HG02571 (cell line): ENCODE measurements at regions not wholly inside any gene's neighbourhood (a gene's known extent, or its start where the extent isn't known, plus 50 kb on each side); places are given as distances from the start of the nearest gene placed in this dataset.

Source experiments
- ATAC-seq: cut with Tn5 transposase; IDR thresholded peaks from one replicate; pipeline ENCODE4 v1.9.1; 2021; ENCODE audit warnings: mild to moderate bottlenecking, moderate library complexity; ENCODE audit not compliant: unreplicated experiment

DNA sequence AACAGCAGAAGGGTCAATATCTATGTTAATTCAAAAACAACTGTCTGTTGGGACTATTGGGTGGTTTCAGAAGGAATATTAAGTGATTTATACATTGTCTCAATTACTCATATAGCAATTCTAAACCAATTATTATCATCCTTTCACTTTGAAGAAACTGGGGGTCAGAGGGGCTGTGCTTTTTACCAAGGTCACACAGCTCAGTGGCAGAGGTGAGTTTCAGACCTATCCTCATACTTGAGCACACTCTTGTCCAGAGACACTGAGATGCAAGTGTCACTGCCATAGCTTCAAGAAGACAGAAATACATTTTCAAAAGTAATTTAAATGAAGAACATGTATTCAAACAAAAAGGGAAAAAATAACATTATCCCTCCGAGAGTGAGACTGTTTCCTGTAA, 195.3 kb downstream of the ARL4A start:
- no peak for ATAC-seq

GRCh38 chr7:12884033-12884432, 196.6 kb downstream of the ARL4A start:
- no peak for ATAC-seq

GRCh38 chr7:12884856-12885440, 197.5 kb downstream of the ARL4A start:
- no peak for ATAC-seq

DNA sequence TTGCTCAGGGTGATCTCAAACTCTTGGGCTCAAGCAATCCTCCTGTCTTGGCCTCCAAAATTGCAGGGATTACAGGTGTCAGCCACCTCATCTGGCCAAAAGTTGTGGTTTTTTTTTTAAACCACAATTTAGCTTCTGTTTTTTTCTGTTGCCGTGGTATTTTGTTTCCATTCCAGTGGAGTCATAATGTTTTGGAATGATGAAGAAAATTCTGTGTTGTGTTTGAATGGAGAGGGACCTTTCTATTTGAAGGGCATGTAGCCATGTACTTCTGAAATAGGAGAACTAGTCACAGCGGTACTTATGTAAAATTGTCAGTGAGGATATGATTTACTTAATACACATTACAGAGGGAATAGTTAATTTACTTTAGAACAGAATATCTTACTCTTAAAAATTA, 201.3 kb downstream of the ARL4A start:
- no peak for ATAC-seq

DNA sequence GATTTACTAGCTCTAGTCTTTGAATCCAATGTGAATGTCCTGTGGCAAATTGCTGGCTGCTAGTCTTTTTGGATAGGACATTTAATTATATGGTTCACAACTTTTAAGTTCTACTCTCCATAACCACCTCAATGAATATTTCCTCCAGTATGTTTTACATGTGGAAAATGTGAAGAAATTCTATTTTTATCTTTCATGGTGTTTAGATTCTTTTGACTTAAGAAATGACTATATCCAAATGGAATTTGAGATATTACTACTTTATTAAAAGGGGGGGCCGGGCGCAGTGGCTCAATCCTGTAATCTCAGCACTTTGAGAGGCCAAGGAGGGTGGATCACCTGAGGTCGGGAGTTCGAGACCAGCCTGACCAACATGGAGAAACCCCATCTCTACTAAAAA, 202.0 kb downstream of the ARL4A start:
- no peak for ATAC-seq

DNA sequence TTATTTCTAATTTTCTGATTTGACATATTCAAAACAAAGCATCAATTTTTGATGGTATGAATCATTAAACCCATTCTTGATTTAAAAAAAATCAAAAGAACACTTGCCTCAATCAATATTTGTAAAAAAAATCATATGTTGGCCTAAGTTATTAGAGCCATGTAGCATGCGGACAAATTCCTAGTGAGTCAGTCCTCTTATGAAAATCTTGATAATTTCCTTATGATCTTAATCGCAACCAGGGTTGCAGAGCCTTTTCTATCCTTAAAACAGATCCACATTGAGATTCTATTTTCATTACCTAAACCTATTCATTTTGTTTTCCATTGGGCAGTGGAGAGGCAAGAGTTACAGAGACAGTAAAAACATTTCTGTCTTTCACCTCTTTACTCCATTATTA, 203.2 kb downstream of the ARL4A start:
- ATAC-seq = no peak

GRCh38 chr7:12893292-12893691, 205.9 kb downstream of the ARL4A start:
- no peak for ATAC-seq

- no peak for ATAC-seq
Measured at GRCh38 chr7:12895296-12895695, 207.9 kb downstream of the ARL4A start.

DNA sequence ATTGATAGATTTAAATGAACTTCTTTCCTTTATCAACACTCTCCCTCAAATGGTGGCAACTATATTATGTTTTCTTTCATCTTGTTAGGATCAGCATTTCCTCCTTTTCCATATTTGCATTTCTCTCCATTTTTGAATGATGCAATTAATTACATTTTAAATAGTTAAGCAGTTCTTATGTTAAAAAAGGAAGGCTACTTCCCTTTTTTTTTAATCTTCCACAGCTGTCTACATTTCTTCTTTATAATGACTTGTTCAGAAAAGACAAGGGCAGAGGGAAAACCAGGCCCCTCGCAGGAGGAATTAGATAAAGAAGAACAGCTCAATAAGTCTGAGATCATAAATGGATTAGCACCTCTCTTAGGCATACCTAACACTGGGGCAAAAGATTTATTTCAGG, 208.9 kb downstream of the ARL4A start:
- ATAC-seq = no peak

GRCh38 chr7:12898004-12898403, 210.6 kb downstream of the ARL4A start:
- no peak for ATAC-seq

DNA sequence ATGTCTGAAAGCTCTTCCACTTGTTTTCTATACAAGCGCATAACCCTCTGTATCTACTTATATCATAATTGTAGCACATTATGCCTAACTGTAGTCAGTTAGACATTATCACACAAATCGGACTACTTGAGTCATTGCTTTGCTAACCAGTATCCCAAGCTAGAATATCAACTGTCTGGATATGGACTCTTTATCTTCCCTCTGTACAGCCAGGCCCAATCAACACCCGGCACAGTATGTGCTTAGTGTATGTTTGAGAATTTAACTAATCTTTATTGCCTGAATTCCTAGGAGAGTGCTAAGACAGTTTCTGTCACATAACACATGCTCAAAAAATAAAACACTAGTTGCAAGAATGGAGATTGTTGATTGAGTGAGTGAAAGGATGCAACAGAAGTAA, 211.2 kb downstream of the ARL4A start:
- no peak for ATAC-seq

DNA sequence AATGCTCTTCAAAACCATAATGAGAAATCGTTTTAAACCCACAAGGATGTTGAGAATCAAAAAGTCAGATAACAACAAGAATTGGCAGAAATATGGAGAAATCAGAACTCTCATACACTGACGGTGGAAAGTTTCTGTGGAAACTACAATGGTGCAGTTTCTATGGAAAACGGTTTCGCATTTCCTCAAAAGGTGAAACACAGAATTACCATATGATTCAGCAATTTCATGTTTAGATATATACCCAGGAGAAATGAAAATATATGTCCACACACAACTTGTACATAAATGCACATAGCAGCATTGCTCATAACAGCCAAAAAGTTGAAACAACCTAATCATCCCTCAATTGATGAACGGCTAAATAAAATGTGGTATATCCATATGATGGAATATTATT, 218.2 kb downstream of the ARL4A start:
- ATAC-seq = no peak

DNA sequence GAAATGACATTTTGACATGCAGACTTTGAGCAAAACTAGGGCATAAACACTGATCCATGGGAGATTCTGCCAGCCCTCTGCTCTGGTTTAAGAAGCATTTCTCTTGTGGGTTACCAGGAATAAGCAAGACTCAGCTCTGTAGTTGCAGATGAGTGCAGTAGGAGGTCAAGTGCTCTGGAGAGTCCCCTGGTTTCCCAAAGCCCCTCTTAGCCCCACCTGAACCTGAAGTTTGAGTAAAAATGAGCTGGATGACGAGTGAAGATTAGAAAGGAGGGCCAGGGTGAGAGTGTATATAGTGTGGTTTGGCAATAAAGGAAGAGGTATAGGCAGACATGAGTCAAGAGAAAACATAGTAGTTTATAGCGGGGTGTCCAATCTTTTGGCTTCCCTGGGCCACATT, 220.3 kb downstream of the ARL4A start:
- no peak for ATAC-seq

GRCh38 chr7:12909483-12909882, 222.1 kb downstream of the ARL4A start:
- no peak for ATAC-seq

- ATAC-seq = no peak
Measured at GRCh38 chr7:12911053-12911452, 223.6 kb downstream of the ARL4A start.

DNA sequence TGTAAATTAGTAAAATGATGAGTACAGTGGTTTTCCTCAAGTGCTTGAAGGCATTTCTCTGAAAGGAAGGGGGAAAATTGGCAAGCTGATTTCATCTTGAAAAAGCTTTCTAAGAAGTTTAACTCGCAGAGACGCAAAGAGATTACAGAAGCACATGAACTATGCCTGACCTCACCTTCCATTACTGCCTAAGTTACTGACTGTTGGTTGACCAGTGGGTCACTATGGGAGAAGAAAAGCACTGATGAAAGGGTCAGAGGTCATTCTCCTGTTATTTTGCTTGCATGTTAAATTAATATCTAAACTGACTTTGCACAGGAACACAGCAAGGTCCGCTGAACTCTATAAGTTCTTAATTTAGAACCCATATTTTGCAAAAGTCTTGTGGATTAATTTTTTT, 225.6 kb downstream of the ARL4A start:
- no peak for ATAC-seq

DNA sequence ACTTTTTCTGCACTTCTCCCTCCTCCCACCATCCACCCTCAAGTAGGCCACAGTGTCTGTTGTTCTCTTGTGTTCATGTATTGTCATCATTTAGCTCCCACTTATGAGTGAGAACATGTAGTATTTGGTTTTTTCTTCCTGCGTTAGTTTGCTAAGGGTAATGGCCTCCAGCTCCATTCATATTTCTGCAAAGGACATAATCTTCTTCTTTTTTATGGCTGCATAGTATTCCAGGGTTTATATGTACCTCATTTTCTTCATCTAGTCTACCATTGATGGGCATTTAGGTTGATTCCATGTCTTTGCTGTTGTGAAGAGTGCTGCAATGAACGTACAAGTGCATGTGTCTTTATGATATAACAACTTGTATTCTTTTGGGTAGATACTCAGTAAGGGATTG, 230.4 kb downstream of the ARL4A start:
- no peak for ATAC-seq

GRCh38 chr7:12921751-12922345, 234.4 kb downstream of the ARL4A start:
- ATAC-seq = no peak

GRCh38 chr7:12923971-12924370, 236.5 kb downstream of the ARL4A start:
- ATAC-seq = no peak

GRCh38 chr7:12926206-12926605, 238.8 kb downstream of the ARL4A start:
- ATAC-seq = no peak

GRCh38 chr7:12927635-12928434, 240.4 kb downstream of the ARL4A start:
- no peak for ATAC-seq

- no peak for ATAC-seq
Measured at GRCh38 chr7:12929476-12930140, 242.2 kb downstream of the ARL4A start.
